Uterus (tissue), 2 donors: ENCODE measurements at regions not wholly inside any gene's neighbourhood (a gene's known extent, or its start where the extent isn't known, plus 50 kb on each side); places are given as distances from the start of the nearest gene placed in this dataset.

Source experiments
- POLR2A ChIP-seq, 2 donors: fragments of 450-650 bp; IDR thresholded peaks; one replicate each; pipeline ENCODE4 v1.6.1; 2016; ENCODE audit warnings: antibody characterized with exemption in 2 of 2, mild to moderate bottlenecking in 1 of 2, moderate library complexity in 1 of 2
- TF ChIP-seq, protein P1 (sequence below), 4 experiments: fragments of 200-600 bp in 2 of 4; fragments of 450-650 bp in 2 of 4; sonication (generic) in 2 of 4; IDR thresholded peaks; one replicate each; pipeline ENCODE4 v1.5.1; 2016 to 2019; ENCODE audit warnings: antibody characterized with exemption in 4 of 4, mild to moderate bottlenecking in 2 of 4, moderate library complexity in 1 of 4

DNA sequence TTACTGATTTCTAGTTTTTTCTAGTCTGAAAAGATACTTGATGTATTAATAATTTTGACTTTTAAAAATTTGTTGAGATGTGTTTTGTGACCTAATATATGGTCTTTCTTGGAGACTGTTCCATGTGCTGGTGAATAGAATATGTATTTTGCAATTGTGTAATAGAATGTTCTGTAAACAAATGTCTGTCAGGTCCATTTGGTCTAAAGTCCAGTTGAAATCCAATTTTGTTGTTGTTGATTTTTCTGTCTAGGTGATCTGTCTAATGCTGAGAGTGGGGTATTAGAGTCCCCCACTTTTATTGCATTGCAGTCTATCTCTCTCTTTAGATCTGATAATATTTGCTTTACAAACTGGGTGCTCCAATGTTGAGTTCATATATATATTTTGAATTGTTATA is 175.8 kb downstream of the RPAP3 start:
- TF ChIP-seq, protein P1, sequence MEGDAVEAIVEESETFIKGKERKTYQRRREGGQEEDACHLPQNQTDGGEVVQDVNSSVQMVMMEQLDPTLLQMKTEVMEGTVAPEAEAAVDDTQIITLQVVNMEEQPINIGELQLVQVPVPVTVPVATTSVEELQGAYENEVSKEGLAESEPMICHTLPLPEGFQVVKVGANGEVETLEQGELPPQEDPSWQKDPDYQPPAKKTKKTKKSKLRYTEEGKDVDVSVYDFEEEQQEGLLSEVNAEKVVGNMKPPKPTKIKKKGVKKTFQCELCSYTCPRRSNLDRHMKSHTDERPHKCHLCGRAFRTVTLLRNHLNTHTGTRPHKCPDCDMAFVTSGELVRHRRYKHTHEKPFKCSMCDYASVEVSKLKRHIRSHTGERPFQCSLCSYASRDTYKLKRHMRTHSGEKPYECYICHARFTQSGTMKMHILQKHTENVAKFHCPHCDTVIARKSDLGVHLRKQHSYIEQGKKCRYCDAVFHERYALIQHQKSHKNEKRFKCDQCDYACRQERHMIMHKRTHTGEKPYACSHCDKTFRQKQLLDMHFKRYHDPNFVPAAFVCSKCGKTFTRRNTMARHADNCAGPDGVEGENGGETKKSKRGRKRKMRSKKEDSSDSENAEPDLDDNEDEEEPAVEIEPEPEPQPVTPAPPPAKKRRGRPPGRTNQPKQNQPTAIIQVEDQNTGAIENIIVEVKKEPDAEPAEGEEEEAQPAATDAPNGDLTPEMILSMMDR (IDR thresholded peaks at IDR 0.05) = no peak
- no peak for TF ChIP-seq POLR2A (IDR thresholded peaks at IDR 0.05)
